Keratinocyte (primary cell): ENCODE measurements at regions not wholly inside any gene's neighbourhood (a gene's known extent, or its start where the extent isn't known, plus 50 kb on each side); places are given as distances from the start of the nearest gene placed in this dataset.

Source experiments
- CTCF ChIP-seq, 3 experiments: IDR thresholded peaks in 1 of 3; conservative IDR thresholded peaks in 1 of 3; optimal IDR thresholded peaks in 1 of 3; 2 replicates in 2 of 3; 3 replicates in 1 of 3; pipeline versions ENCODE3 to v1.5.1; 2011; ENCODE audit warnings: low read length in 3 of 3, mild to moderate bottlenecking in 3 of 3, moderate library complexity in 2 of 3, control low read depth in 1 of 3, inconsistent platforms in 1 of 3; ENCODE audit not compliant: insufficient read depth in 2 of 3; ENCODE audit errors: extremely low read depth in 1 of 3
- EZH2 ChIP-seq: IDR thresholded peaks from one replicate; pipeline ENCODE4 v1.6.1; 2012; ENCODE audit warnings: inconsistent platforms, mild to moderate bottlenecking, low read length, moderate library complexity

DNA sequence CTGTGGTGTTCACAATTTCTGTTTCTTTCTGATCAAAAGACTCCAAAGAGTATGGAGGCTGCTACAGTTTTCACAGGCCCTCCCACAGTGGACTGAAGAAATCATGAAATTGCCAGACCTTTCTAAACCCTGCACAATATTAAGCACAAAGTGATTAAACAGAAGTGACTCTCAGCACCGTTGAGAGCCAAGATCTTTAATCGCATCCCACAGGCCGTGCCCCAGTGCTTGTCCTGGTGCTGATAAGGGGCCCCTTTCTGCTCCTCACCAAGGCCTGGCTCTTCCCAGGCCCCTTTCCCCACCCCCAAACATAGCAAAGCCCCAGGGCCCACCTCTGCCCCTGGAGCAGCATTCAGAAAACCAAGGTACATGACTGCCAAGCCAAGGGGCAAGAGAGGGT, 57.4 kb upstream of the BMAL1 start:
- TF ChIP-seq CTCF (optimal IDR thresholded peaks at IDR 0.05 in 1 of 3, IDR thresholded peaks at IDR 0.05 in 1 of 3, conservative IDR thresholded peaks at IDR 0.05 in 1 of 3; ENCODE audit: extremely low read depth in 1 of 3, insufficient read depth in 2 of 3, low read length in 3 of 3) (no peak), EZH2 (no peak)
